Fibroblast of lung (primary cell): ENCODE measurements at regions not wholly inside any gene's neighbourhood (a gene's known extent, or its start where the extent isn't known, plus 50 kb on each side); places are given as distances from the start of the nearest gene placed in this dataset.

Experiments used
- DNase-seq, 2 donors: peaks; one replicate each; pipeline versions ENCODE4 v3.0.0 to v3.0.0-alpha.2; 2010; ENCODE audit warnings: low read depth in 2 of 2
- H2AFZ ChIP-seq: 2 replicates; pipeline ENCODE4 v1.5.1; 2012; ENCODE audit warnings: low read length, control low read depth, inconsistent platforms
- H3K27ac ChIP-seq: 2 replicates; pipeline ENCODE4 v1.5.1; 2011; ENCODE audit warnings: low read length, control low read depth; ENCODE audit not compliant: insufficient read depth
- H3K27me3 ChIP-seq: 2 replicates; pipeline ENCODE4 v1.5.1; 2011; ENCODE audit warnings: mild to moderate bottlenecking, low read length; ENCODE audit not compliant: control insufficient read depth, insufficient read depth
- H3K36me3 ChIP-seq: 2 replicates; pipeline ENCODE4 v1.5.1; 2011; ENCODE audit warnings: low read length; ENCODE audit not compliant: control insufficient read depth, insufficient read depth
- H3K4me1 ChIP-seq: 2 replicates; pipeline ENCODE4 v1.5.1; 2011; ENCODE audit warnings: low read length; ENCODE audit not compliant: control insufficient read depth, insufficient read depth; ENCODE audit errors: extremely low read depth
- H3K4me2 ChIP-seq: 2 replicates; pipeline ENCODE4 v1.5.1; 2011; ENCODE audit warnings: low read length, control low read depth; ENCODE audit not compliant: insufficient read depth; ENCODE audit errors: extremely low read depth
- H3K4me3 ChIP-seq, 4 experiments: fragments of 200-600 bp in 1 of 4; sonication (generic) in 1 of 4; replicated peaks in 1 of 4; 2 replicates each; pipeline ENCODE4 v1.5.1; 2011 to 2016; ENCODE audit warnings: low read length in 4 of 4, low read depth in 3 of 4, mild to moderate bottlenecking in 3 of 4, control low read depth in 2 of 4, inconsistent platforms in 1 of 4, mixed read lengths in 1 of 4; ENCODE audit not compliant: insufficient read depth in 1 of 4; ENCODE audit errors: control extremely low read depth in 1 of 4
- H3K79me2 ChIP-seq: 2 replicates; pipeline ENCODE4 v1.5.1; 2012; ENCODE audit warnings: mild to moderate bottlenecking, low read length, inconsistent platforms; ENCODE audit not compliant: control insufficient read depth, insufficient read depth
- H3K9ac ChIP-seq: 2 replicates; pipeline ENCODE4 v1.5.1; 2011; ENCODE audit warnings: mild to moderate bottlenecking, low read length, control low read depth; ENCODE audit not compliant: insufficient read depth
- H3K9me3 ChIP-seq: 2 replicates; pipeline ENCODE4 v1.5.1; 2012; ENCODE audit warnings: low read depth, low read length; ENCODE audit not compliant: control insufficient read depth, insufficient read depth
- H4K20me1 ChIP-seq: 2 replicates; pipeline ENCODE4 v1.5.1; 2011; ENCODE audit warnings: low read length; ENCODE audit not compliant: control insufficient read depth, insufficient read depth; ENCODE audit errors: extremely low read depth
- EZH2 ChIP-seq: IDR thresholded peaks from 2 replicates; pipeline ENCODE4 v1.5.1; 2012; ENCODE audit warnings: low read length, control low read depth, mild to moderate bottlenecking; ENCODE audit errors: missing control alignments
- TF ChIP-seq, protein P1 (sequence below), 2 donors: IDR thresholded peaks in 1 of 2; conservative IDR thresholded peaks in 1 of 2; 1 replicate in 1 of 2; 2 replicates in 1 of 2; pipeline ENCODE4 v1.5.1; 2011 to 2012; ENCODE audit warnings: low read length in 2 of 2, control low read depth in 1 of 2, inconsistent platforms in 1 of 2, low read depth in 1 of 2, mild to moderate bottlenecking in 1 of 2

DNA sequence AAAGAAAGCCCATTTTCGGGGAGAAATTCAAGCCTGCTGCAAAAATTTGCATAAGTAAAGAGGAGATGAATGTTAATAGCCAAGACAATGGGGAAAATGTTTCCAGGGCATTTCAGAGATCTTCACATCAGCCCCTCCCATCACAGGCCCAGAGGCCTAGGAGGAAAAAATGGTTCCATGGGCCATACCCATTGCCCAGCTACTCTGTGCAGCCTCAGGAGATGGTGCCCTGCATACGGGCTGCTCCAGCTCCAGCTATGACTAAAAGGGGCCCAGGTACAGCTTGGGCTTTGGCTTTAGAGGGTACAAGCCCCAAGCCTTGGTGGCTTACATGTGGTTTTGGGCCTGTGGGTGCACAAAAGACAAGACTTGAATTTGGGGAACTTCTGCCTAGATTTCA lies 168.0 kb upstream of the DIPK2B start:
- no peaks in the 10 kb centered on the region for H3K27me3 ChIP-seq
- no peak overlapping the region for H3K4me3 ChIP-seq
- no peak overlapping the region for H3K27ac ChIP-seq
- H3K9ac ChIP-seq = no peak overlapping the region
- H3K36me3 ChIP-seq = no peaks in the 10 kb centered on the region
- no peaks in the 10 kb centered on the region for H3K79me2 ChIP-seq
- H4K20me1 ChIP-seq = no peaks in the 10 kb centered on the region
- no peak for DNase-seq
- H2AFZ ChIP-seq = no peak overlapping the region
- H3K4me1 ChIP-seq = no peaks in the 10 kb centered on the region
- no peak overlapping the region for H3K4me2 ChIP-seq
- TF ChIP-seq, protein P1, sequence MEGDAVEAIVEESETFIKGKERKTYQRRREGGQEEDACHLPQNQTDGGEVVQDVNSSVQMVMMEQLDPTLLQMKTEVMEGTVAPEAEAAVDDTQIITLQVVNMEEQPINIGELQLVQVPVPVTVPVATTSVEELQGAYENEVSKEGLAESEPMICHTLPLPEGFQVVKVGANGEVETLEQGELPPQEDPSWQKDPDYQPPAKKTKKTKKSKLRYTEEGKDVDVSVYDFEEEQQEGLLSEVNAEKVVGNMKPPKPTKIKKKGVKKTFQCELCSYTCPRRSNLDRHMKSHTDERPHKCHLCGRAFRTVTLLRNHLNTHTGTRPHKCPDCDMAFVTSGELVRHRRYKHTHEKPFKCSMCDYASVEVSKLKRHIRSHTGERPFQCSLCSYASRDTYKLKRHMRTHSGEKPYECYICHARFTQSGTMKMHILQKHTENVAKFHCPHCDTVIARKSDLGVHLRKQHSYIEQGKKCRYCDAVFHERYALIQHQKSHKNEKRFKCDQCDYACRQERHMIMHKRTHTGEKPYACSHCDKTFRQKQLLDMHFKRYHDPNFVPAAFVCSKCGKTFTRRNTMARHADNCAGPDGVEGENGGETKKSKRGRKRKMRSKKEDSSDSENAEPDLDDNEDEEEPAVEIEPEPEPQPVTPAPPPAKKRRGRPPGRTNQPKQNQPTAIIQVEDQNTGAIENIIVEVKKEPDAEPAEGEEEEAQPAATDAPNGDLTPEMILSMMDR (conservative IDR thresholded peaks at IDR 0.05 in 1 of 2, IDR thresholded peaks at IDR 0.05 in 1 of 2; ENCODE audit: low read depth in 1 of 2, low read length in 2 of 2) = no peak
- TF ChIP-seq EZH2 = no peak
- H3K9me3 ChIP-seq = no peaks in the 10 kb centered on the region

DNA sequence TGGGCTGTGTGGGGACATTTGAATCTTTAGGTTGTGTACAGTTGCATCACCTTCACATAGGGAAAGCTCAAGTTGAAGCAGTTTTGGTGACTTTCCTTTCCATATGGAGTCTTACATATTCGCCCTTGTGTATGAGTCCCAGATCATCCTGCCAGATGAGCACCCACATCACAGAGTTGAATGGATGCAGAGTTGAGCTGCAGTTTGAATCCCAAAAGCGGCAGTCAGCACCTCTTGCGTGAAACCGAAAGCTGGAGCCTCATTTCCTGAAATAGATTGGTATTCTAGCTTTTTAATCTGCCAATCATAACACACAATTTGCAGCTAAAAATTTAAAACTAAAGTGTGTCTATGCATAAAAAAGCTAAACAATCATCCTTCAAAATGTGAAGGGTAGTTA lies 162.9 kb upstream of the DIPK2B start:
- TF ChIP-seq, protein P1 (conservative IDR thresholded peaks at IDR 0.05 in 1 of 2, IDR thresholded peaks at IDR 0.05 in 1 of 2; ENCODE audit: low read depth in 1 of 2, low read length in 2 of 2) = no peak
- no peak for TF ChIP-seq EZH2
- no peak overlapping the region for H3K4me3 ChIP-seq
- no peaks in the 10 kb centered on the region for H3K4me1 ChIP-seq
- H3K9me3 ChIP-seq = no peaks in the 10 kb centered on the region
- no peak overlapping the region for H3K9ac ChIP-seq
- H3K27me3 ChIP-seq = no peaks in the 10 kb centered on the region
- no peaks in the 10 kb centered on the region for H3K79me2 ChIP-seq
- no peak overlapping the region for H2AFZ ChIP-seq
- no peak overlapping the region for H3K4me2 ChIP-seq
- no peaks in the 10 kb centered on the region for H4K20me1 ChIP-seq
- H3K36me3 ChIP-seq = no peaks in the 10 kb centered on the region
- no peak overlapping the region for H3K27ac ChIP-seq
- no peak for DNase-seq

DNA sequence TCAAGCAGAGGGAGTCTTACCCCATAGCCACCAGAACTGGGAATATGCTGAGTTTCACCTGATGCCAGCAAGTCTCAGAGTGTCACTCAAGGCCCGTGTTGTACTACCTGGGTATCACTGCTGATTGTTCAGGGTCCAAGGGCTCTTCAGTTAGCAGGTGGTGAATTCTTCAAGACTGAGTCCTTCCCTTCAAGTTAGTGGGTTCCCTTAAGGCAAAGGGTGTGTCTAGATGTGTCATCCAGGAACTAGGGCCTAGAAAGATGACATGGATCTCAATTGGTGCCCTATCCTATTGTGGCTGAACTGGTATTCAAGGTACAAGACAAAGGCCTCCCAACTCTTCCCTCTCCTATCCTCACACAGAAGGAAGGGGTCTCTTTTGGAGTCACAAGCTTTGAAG lies 159.9 kb upstream of the DIPK2B start:
- Histone ChIP-seq H2AFZ (no peak overlapping the region), H3K4me1 (no peaks in the 10 kb centered on the region), H3K9me3 (no peaks in the 10 kb centered on the region), H3K9ac (no peak overlapping the region), H3K36me3 (no peaks in the 10 kb centered on the region), H3K4me3 (no peak overlapping the region), H3K4me2 (no peak overlapping the region), H3K27me3 (no peaks in the 10 kb centered on the region), H4K20me1 (no peaks in the 10 kb centered on the region), H3K27ac (no peak overlapping the region), H3K79me2 (no peaks in the 10 kb centered on the region)
- TF ChIP-seq EZH2 = no peak
- DNase-seq = no peak
